Calu3 (cell line): ENCODE measurements at regions not wholly inside any gene's neighbourhood (a gene's known extent, or its start where the extent isn't known, plus 50 kb on each side); places are given as distances from the start of the nearest gene placed in this dataset.

Experiments used
- BruUV-seq: library from RNA; stranded (reverse); fragments of 400-500 nt; replicated peaks from 2 replicates; lab custom pipeline; 2021; lab: Mats Ljungman, UMichigan
- CTCF ChIA-PET: fragments of 300-600 bp; sonication (Branson Sonifier 250); formaldehyde crosslinking; loops from one replicate; lab custom pipeline; 2022; ENCODE audit warnings: antibody characterized with exemption; lab: Charles Lee
- DNase-seq: peaks from one replicate; pipeline ENCODE4 v3.0.0; 2022
- H3K27ac Mint-ChIP-seq: one replicate; pipeline ENCODE4 v1.8.0; 2022; ENCODE audit warnings: mixed read lengths; ENCODE audit not compliant: unreplicated experiment
- H3K27me3 Mint-ChIP-seq: one replicate; pipeline ENCODE4 v1.8.0; 2022; ENCODE audit warnings: mixed read lengths; ENCODE audit not compliant: unreplicated experiment
- H3K36me3 Mint-ChIP-seq: one replicate; pipeline ENCODE4 v1.8.0; 2022; ENCODE audit warnings: mild to moderate bottlenecking, moderate library complexity, mixed read lengths; ENCODE audit not compliant: insufficient read depth, unreplicated experiment
- H3K4me1 Mint-ChIP-seq: one replicate; pipeline ENCODE4 v1.8.0; 2022; ENCODE audit warnings: mild to moderate bottlenecking, low read depth, mixed read lengths; ENCODE audit not compliant: unreplicated experiment
- H3K4me3 Mint-ChIP-seq: one replicate; pipeline ENCODE4 v1.8.0; 2022; ENCODE audit warnings: mild to moderate bottlenecking, low read depth, moderate library complexity, mixed read lengths; ENCODE audit not compliant: unreplicated experiment
- H3K9me3 Mint-ChIP-seq: one replicate; pipeline ENCODE4 v1.8.0; 2022; ENCODE audit warnings: low read depth, mixed read lengths; ENCODE audit not compliant: unreplicated experiment
- CTCF ChIP-seq: fragments of 200-600 bp; IDR thresholded peaks from one replicate; pipeline ENCODE4 v1.8.0; 2022; ENCODE audit warnings: antibody characterized with exemption; ENCODE audit not compliant: unreplicated experiment
- intact Hi-C: fragments of 100-400 bp; cut with micrococcal nuclease; formaldehyde crosslinking; loops from one replicate; pipeline ENCODE4 v1.10.0; 2022; ENCODE audit not compliant: unreplicated experiment

GRCh38 chr2:191483117-191483516 lies 194.8 kb upstream of the NABP1 start:
- no peak for DNase-seq
- BruUV-seq, result no TSS peak
- peaks cover 14% of the 10 kb centered on the region for H3K4me1 Mint-ChIP-seq
- H3K36me3 Mint-ChIP-seq, result no peaks in the 10 kb centered on the region
- TF ChIP-seq CTCF, result no peak
- CTCF ChIA-PET, result no interaction called here
- no peak overlapping the region for H3K27ac Mint-ChIP-seq
- peaks cover 16% of the 10 kb centered on the region for H3K9me3 Mint-ChIP-seq
- H3K4me3 Mint-ChIP-seq, result no peak overlapping the region
- intact Hi-C loops, result no loop called here
- no peaks in the 10 kb centered on the region for H3K27me3 Mint-ChIP-seq

- TF ChIP-seq CTCF, result no peak
- BruUV-seq, result no TSS peak
- Mint-ChIP-seq H3K9me3 (peaks cover 10% of the 10 kb centered on the region), H3K36me3 (no peaks in the 10 kb centered on the region), H3K4me3 (no peak overlapping the region), H3K27me3 (no peaks in the 10 kb centered on the region), H3K27ac (no peak overlapping the region), H3K4me1 (peaks cover 20% of the 10 kb centered on the region)
- peak; percentile 32 for DNase-seq
- CTCF ChIA-PET, result no interaction called here
- intact Hi-C loops, result loop anchor here (5.0 kb wide), 1 partner anchor 269 kb away; no protein-coding TSS in a partner anchor
These were observed 191.2 kb upstream of the NABP1 start for GRCh38 chr2:191486584-191487320.

GRCh38 chr2:191488135-191488534 lies 189.8 kb upstream of the NABP1 start:
- no peak overlapping the region for H3K4me3 Mint-ChIP-seq
- TF ChIP-seq CTCF, result no peak
- H3K36me3 Mint-ChIP-seq, result no peaks in the 10 kb centered on the region
- peak overlapping the region; percentile 52 for H3K27ac Mint-ChIP-seq
- intact Hi-C loops, result loop anchor here (5.0 kb wide), 1 partner anchor 271 kb away; no protein-coding TSS in a partner anchor
- no TSS peak for BruUV-seq
- H3K27me3 Mint-ChIP-seq, result no peaks in the 10 kb centered on the region
- peaks cover 2% of the 10 kb centered on the region for H3K9me3 Mint-ChIP-seq
- peaks cover 12% of the 10 kb centered on the region for H3K4me1 Mint-ChIP-seq
- CTCF ChIA-PET, result interaction anchor here (0.7 kb wide), 1 partner anchor 105 kb away, joined by 4 read pairs; no protein-coding TSS in a partner anchor
- DNase-seq, result peak; percentile 34

- no peak for DNase-seq
- Mint-ChIP-seq H3K36me3 (no peaks in the 10 kb centered on the region), H3K4me3 (no peak overlapping the region), H3K27ac (no peak overlapping the region), H3K4me1 (peaks cover 12% of the 10 kb centered on the region), H3K27me3 (no peaks in the 10 kb centered on the region), H3K9me3 (peaks cover 3% of the 10 kb centered on the region)
- intact Hi-C loops, result loop anchor here (5.0 kb wide), 1 partner anchor 272 kb away; no protein-coding TSS in a partner anchor
- BruUV-seq, result no TSS peak
- TF ChIP-seq CTCF, result no peak
- CTCF ChIA-PET, result no interaction called here
These were observed 188.8 kb upstream of the NABP1 start for GRCh38 chr2:191489177-191489576.
